Liver (tissue), 8 donors: ENCODE measurements at regions not wholly inside any gene's neighbourhood (a gene's known extent, or its start where the extent isn't known, plus 50 kb on each side); places are given as distances from the start of the nearest gene placed in this dataset.

Experiments used
- DNase-seq: peaks from one replicate; pipeline ENCODE4 v3.0.0-alpha.2; 2017; ENCODE audit warnings: low spot score
- H3K27ac ChIP-seq, 2 donors: one replicate each; pipeline ENCODE4 v1.7.0; 2013; ENCODE audit warnings: inconsistent platforms in 2 of 2, low read length in 2 of 2, control low read depth in 1 of 2, low read depth in 1 of 2, mild to moderate bottlenecking in 1 of 2
- H3K27me3 ChIP-seq, 4 donors: one replicate each; pipeline versions ENCODE4 v1.6.1 to v1.7.0; 2013; ENCODE audit warnings: low read length in 3 of 4, inconsistent platforms in 1 of 4, mild to moderate bottlenecking in 1 of 4, moderate library complexity in 1 of 4; ENCODE audit not compliant: control insufficient read depth in 4 of 4, insufficient read depth in 4 of 4
- H3K36me3 ChIP-seq, 4 donors: one replicate each; pipeline versions ENCODE4 v1.6.1 to v1.7.0; 2013; ENCODE audit warnings: low read length in 3 of 4, mild to moderate bottlenecking in 3 of 4, low read depth in 1 of 4, moderate library complexity in 1 of 4; ENCODE audit not compliant: control insufficient read depth in 4 of 4, insufficient read depth in 3 of 4
- H3K4me1 ChIP-seq, 4 donors: one replicate each; pipeline versions ENCODE4 v1.6.1 to v1.7.0; 2013; ENCODE audit warnings: low read length in 3 of 4, mild to moderate bottlenecking in 3 of 4, moderate library complexity in 1 of 4; ENCODE audit not compliant: control insufficient read depth in 4 of 4, insufficient read depth in 4 of 4
- H3K4me3 ChIP-seq, 3 donors: one replicate each; pipeline versions ENCODE4 v1.6.1 to v1.7.0; 2013; ENCODE audit warnings: low read length in 3 of 3, control low read depth in 1 of 3, low read depth in 1 of 3, mild to moderate bottlenecking in 1 of 3
- H3K9ac ChIP-seq, 2 donors: one replicate each; pipeline ENCODE4 v1.7.0; 2013; ENCODE audit warnings: low read length in 2 of 2, mild to moderate bottlenecking in 2 of 2, moderate library complexity in 2 of 2, control low read depth in 1 of 2, low read depth in 1 of 2
- H3K9me3 ChIP-seq, 4 donors: one replicate each; pipeline versions ENCODE4 v1.6.1 to v1.7.0; 2013; ENCODE audit warnings: low read length in 3 of 4; ENCODE audit not compliant: control insufficient read depth in 4 of 4
- EGR1 ChIP-seq, 2 donors: IDR thresholded peaks; 2 replicates each; pipeline ENCODE4 v1.6.1; 2016 to 2018; ENCODE audit warnings: antibody characterized with exemption in 2 of 2, low read depth in 2 of 2
- FOXA1 ChIP-seq: IDR thresholded peaks from 2 replicates; pipeline ENCODE4 v1.6.1; 2016; ENCODE audit warnings: antibody characterized with exemption
- FOXA2 ChIP-seq: IDR thresholded peaks from 2 replicates; pipeline ENCODE4 v1.6.1; 2016; ENCODE audit warnings: antibody characterized with exemption
- GABPA ChIP-seq, 2 donors: IDR thresholded peaks in 1 of 2; conservative IDR thresholded peaks in 1 of 2; 2 replicates each; pipeline ENCODE4 v1.6.1; 2016; ENCODE audit warnings: antibody characterized with exemption in 2 of 2, mild to moderate bottlenecking in 1 of 2, moderate library complexity in 1 of 2
- HNF4A ChIP-seq, 2 donors: conservative IDR thresholded peaks; 2 replicates each; pipeline ENCODE4 v1.6.1; 2016; ENCODE audit warnings: antibody characterized with exemption in 2 of 2, mild to moderate bottlenecking in 2 of 2
- HNF4G ChIP-seq: IDR thresholded peaks from 2 replicates; pipeline ENCODE4 v1.6.1; 2016; ENCODE audit warnings: antibody characterized with exemption
- JUND ChIP-seq, 2 donors: IDR thresholded peaks; 2 replicates each; pipeline ENCODE4 v1.6.1; 2016; ENCODE audit warnings: antibody characterized with exemption in 2 of 2
- NR2F2 ChIP-seq: IDR thresholded peaks from 2 replicates; pipeline ENCODE4 v1.6.1; 2016; ENCODE audit warnings: antibody characterized with exemption
- RAD21 ChIP-seq, 2 donors: IDR thresholded peaks; 2 replicates each; pipeline ENCODE4 v1.6.1; 2016; ENCODE audit warnings: antibody characterized with exemption in 2 of 2, mild to moderate bottlenecking in 2 of 2
- RXRA ChIP-seq, 2 donors: IDR thresholded peaks; 2 replicates each; pipeline ENCODE4 v1.6.1; 2017 to 2018; ENCODE audit warnings: antibody characterized with exemption in 2 of 2, mild to moderate bottlenecking in 1 of 2
- SP1 ChIP-seq: IDR thresholded peaks from 2 replicates; pipeline ENCODE4 v1.6.1; 2018; ENCODE audit warnings: antibody characterized with exemption, mild to moderate bottlenecking
- TAF1 ChIP-seq: conservative IDR thresholded peaks from 2 replicates; pipeline ENCODE4 v1.6.1; 2016; ENCODE audit warnings: antibody characterized with exemption, mild to moderate bottlenecking
- YY1 ChIP-seq: IDR thresholded peaks from 2 replicates; pipeline ENCODE4 v1.6.1; 2016; ENCODE audit warnings: antibody characterized with exemption, mild to moderate bottlenecking
- ZBTB33 ChIP-seq: IDR thresholded peaks from 2 replicates; pipeline ENCODE4 v1.6.1; 2016; ENCODE audit warnings: antibody characterized with exemption
- WGBS: extraction: QIAGEN DNeasy Blood & Tissue Kit; methylation state at CpG from one replicate; pipeline ENCODE4 v1.1.7; 2013; 5-methylcytosine and 5-hydroxymethylcytosine counted together
- TF ChIP-seq, protein P1 (sequence below): IDR thresholded peaks from 2 replicates; pipeline ENCODE4 v1.6.1; 2016; ENCODE audit warnings: antibody characterized with exemption, mild to moderate bottlenecking
- TF ChIP-seq, protein P2 (sequence below): IDR thresholded peaks from 2 replicates; pipeline ENCODE4 v1.6.1; 2016; ENCODE audit warnings: antibody characterized with exemption
- TF ChIP-seq, protein P3 (sequence below): IDR thresholded peaks from 2 replicates; pipeline ENCODE4 v1.6.1; 2016; ENCODE audit warnings: antibody characterized with exemption
- TF ChIP-seq, protein P4 (sequence below): fragments of 150-350 bp; IDR thresholded peaks from 2 replicates; pipeline ENCODE4 v1.5.1; 2017; ENCODE audit warnings: improper control_type of control experiment, low read depth, low read length; ENCODE audit not compliant: missing input control
- donor health status: healthy.
- donor health status: healthy.
- donor health status: healthy.
- donor health status: healthy.
- donor health status: healthy.

DNA sequence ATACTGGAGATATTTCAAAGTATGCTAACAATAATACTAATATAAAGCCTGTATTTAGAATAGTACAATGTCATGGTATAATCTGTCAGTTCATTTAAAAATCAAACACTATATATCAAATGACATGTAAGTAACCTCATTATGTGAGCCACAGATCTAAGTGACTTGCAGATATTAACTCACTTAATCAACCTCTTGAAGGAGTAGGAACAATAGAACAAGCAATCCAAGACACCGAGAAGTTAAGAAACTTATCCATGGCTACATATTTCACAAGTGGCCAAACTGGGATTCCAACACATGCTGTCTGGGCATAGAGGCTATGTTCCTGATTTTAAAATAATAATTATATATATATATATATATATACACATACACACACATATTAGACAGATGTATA, 554.0 kb downstream of the ARAP2 start (continued):
- TF ChIP-seq, protein P1, sequence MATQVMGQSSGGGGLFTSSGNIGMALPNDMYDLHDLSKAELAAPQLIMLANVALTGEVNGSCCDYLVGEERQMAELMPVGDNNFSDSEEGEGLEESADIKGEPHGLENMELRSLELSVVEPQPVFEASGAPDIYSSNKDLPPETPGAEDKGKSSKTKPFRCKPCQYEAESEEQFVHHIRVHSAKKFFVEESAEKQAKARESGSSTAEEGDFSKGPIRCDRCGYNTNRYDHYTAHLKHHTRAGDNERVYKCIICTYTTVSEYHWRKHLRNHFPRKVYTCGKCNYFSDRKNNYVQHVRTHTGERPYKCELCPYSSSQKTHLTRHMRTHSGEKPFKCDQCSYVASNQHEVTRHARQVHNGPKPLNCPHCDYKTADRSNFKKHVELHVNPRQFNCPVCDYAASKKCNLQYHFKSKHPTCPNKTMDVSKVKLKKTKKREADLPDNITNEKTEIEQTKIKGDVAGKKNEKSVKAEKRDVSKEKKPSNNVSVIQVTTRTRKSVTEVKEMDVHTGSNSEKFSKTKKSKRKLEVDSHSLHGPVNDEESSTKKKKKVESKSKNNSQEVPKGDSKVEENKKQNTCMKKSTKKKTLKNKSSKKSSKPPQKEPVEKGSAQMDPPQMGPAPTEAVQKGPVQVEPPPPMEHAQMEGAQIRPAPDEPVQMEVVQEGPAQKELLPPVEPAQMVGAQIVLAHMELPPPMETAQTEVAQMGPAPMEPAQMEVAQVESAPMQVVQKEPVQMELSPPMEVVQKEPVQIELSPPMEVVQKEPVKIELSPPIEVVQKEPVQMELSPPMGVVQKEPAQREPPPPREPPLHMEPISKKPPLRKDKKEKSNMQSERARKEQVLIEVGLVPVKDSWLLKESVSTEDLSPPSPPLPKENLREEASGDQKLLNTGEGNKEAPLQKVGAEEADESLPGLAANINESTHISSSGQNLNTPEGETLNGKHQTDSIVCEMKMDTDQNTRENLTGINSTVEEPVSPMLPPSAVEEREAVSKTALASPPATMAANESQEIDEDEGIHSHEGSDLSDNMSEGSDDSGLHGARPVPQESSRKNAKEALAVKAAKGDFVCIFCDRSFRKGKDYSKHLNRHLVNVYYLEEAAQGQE, result no peak
- no peak for TF ChIP-seq SP1

DNA sequence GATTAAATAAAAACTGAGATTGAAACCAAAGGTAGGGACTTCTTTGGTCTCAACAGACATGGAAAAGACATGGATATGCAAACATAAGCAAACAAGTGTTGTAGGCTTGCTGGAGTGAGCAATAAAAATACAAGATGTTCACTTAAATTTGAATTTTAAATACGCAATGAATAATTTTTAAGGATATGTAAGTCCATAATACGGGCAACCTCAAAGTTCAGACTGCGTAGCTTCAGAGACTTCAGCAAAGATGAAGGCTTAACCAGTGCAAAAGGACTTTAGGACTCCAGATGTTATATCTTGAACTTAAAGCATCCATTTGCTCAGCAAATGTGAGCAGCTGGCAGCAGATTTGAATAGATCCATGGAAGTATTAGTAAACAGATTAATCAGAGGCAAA, 549.3 kb downstream of the ARAP2 start:
- Histone ChIP-seq H3K4me3 (no peak overlapping the region), H3K9ac (no peak overlapping the region), H3K27ac (no peak overlapping the region), H3K9me3 (no peaks in the 10 kb centered on the region), H3K4me1 (no peaks in the 10 kb centered on the region), H3K27me3 (no peaks in the 10 kb centered on the region), H3K36me3 (no peaks in the 10 kb centered on the region)
- 86% methylated on average over 3 of the region's 3 CpGs for WGBS
- TF ChIP-seq RAD21 (IDR thresholded peaks at IDR 0.05), result no peak
- TF ChIP-seq NR2F2, result no peak
- TF ChIP-seq FOXA1, result no peak
- TF ChIP-seq, protein P1, result no peak
- TF ChIP-seq JUND (IDR thresholded peaks at IDR 0.05), result no peak
- TF ChIP-seq, protein P2, sequence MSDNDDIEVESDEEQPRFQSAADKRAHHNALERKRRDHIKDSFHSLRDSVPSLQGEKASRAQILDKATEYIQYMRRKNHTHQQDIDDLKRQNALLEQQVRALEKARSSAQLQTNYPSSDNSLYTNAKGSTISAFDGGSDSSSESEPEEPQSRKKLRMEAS, result no peak
- no peak for TF ChIP-seq ZBTB33
- TF ChIP-seq RXRA (IDR thresholded peaks at IDR 0.05), result no peak
- no peak for TF ChIP-seq TAF1
- no peak for TF ChIP-seq EGR1 (IDR thresholded peaks at IDR 0.05; ENCODE audit: low read depth in 2 of 2)
- no peak for TF ChIP-seq GABPA (IDR thresholded peaks at IDR 0.05 in 1 of 2, conservative IDR thresholded peaks at IDR 0.05 in 1 of 2)
- TF ChIP-seq, protein P3, sequence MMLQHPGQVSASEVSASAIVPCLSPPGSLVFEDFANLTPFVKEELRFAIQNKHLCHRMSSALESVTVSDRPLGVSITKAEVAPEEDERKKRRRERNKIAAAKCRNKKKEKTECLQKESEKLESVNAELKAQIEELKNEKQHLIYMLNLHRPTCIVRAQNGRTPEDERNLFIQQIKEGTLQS, result no peak
- no peak for TF ChIP-seq HNF4A (conservative IDR thresholded peaks at IDR 0.05)
- TF ChIP-seq FOXA2, result no peak
- no peak for TF ChIP-seq SP1
- no peak for TF ChIP-seq YY1
- TF ChIP-seq, protein P4, sequence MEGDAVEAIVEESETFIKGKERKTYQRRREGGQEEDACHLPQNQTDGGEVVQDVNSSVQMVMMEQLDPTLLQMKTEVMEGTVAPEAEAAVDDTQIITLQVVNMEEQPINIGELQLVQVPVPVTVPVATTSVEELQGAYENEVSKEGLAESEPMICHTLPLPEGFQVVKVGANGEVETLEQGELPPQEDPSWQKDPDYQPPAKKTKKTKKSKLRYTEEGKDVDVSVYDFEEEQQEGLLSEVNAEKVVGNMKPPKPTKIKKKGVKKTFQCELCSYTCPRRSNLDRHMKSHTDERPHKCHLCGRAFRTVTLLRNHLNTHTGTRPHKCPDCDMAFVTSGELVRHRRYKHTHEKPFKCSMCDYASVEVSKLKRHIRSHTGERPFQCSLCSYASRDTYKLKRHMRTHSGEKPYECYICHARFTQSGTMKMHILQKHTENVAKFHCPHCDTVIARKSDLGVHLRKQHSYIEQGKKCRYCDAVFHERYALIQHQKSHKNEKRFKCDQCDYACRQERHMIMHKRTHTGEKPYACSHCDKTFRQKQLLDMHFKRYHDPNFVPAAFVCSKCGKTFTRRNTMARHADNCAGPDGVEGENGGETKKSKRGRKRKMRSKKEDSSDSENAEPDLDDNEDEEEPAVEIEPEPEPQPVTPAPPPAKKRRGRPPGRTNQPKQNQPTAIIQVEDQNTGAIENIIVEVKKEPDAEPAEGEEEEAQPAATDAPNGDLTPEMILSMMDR, result no peak
- TF ChIP-seq HNF4G, result no peak
- no peak for DNase-seq
